ENCODE measurements at regions not wholly inside any gene's neighbourhood (a gene's known extent, or its start where the extent isn't known, plus 50 kb on each side); places are given as distances from the start of the nearest gene placed in this dataset.
A peak's percentile ranks its signal among the peaks of the same experiment; 100 is the strongest.

DNA sequence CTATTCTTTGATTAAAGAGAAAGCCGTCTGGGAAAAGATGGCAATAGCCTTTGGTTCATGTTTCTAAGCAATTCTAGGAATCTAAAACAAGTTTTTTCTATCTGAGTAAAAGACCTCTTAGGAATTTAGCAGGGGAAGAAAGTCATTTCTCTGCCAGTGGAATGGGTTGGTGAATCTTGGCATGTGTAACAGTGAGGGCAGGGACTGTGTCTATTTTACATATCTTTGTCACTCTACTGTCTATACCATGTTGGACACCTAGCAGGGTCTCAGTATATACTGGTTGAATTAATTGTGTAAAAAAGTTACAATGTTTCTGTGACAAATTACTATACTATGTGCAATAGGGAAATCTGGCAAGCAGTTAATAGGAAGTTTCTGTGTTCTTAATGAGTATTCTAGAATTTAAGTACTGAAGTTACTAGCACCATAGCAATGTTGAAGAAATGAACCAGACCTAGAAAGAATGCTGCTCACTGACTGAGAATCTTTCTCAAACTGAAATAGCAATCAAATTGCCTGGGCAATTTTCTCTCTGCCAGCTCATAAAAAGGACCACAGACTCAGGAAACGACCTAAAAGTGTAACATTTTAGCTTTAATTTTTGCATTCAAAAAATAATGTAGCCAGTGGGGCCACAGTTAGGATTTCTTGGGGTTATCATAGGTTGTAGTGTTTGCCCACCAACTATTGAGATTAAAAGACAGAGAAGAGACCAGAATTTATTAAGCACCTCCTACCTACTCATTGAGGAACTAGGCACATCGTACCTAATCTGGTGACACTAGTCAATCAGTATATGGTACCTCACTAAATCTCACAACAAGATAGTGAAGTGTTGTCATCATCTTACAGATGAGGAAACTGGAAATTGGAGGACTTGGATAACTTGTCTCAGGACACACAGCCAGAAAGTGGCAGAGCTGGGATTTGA lies 56.2 kb upstream of the LEKR1 start:
- Mint-ChIP-seq H3K27me3 (ENCODE audit: unreplicated experiment) (no peaks in the 10 kb centered on the region), H3K27ac (ENCODE audit: unreplicated experiment) (no peak overlapping the region), H3K36me3 (ENCODE audit: insufficient read depth, unreplicated experiment) (no peaks in the 10 kb centered on the region), H3K9me3 (ENCODE audit: low read depth, unreplicated experiment) (no peaks in the 10 kb centered on the region), H3K4me1 (ENCODE audit: low read depth, unreplicated experiment) (peaks cover 28% of the 10 kb centered on the region), H3K4me3 (ENCODE audit: low read depth, unreplicated experiment) (no peak overlapping the region)
- DNase-seq: no peak
- BruUV-seq (replicated peaks): no TSS peak
- intact Hi-C loops (cut with micrococcal nuclease; ENCODE audit: unreplicated experiment): no loop called here
- TF ChIP-seq, protein P1, sequence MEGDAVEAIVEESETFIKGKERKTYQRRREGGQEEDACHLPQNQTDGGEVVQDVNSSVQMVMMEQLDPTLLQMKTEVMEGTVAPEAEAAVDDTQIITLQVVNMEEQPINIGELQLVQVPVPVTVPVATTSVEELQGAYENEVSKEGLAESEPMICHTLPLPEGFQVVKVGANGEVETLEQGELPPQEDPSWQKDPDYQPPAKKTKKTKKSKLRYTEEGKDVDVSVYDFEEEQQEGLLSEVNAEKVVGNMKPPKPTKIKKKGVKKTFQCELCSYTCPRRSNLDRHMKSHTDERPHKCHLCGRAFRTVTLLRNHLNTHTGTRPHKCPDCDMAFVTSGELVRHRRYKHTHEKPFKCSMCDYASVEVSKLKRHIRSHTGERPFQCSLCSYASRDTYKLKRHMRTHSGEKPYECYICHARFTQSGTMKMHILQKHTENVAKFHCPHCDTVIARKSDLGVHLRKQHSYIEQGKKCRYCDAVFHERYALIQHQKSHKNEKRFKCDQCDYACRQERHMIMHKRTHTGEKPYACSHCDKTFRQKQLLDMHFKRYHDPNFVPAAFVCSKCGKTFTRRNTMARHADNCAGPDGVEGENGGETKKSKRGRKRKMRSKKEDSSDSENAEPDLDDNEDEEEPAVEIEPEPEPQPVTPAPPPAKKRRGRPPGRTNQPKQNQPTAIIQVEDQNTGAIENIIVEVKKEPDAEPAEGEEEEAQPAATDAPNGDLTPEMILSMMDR (IDR thresholded peaks at IDR 0.05; ENCODE audit: unreplicated experiment): no peak
- CTCF ChIA-PET: interaction anchor here (0.8 kb wide), 1 partner anchor 57 kb away, joined by 3 read pairs; no protein-coding TSS in a partner anchor

DNA sequence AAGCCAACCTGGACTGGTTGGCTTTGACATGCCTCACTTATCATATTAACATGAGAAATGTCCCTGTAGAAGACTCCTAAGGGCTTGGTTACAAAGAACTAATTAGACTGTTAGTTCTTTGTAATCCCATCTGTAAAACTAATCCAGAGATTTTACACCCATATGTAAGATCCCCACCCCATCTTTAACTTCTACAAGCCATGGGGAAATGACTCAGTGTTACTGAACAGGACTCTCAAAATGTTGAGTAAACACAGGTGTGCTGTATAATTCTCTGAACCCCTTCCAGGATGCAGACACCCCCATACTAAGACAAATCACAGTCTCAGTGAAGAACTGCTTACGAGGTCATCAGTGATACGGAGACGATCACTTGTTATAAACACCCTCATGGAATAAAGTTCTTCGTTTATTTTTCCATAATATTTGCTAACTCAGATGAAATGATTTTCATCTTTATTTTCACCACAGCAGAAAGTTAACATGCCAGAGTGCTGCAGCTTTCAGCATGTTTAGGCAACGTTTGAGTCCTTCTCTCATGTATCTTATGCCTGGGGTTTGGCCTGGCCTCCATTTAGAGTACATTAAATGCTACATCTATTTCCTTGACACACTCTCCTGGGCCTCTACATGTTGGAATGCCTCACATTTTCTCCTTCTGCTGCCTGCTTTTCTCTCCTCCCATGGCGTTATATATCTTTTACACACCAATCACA lies 55.3 kb upstream of the LEKR1 start:
- H3K9me3 Mint-ChIP-seq (ENCODE audit: low read depth, unreplicated experiment): no peaks in the 10 kb centered on the region
- no peaks in the 10 kb centered on the region for H3K27me3 Mint-ChIP-seq (ENCODE audit: unreplicated experiment)
- no peaks in the 10 kb centered on the region for H3K36me3 Mint-ChIP-seq (ENCODE audit: insufficient read depth, unreplicated experiment)
- no peak overlapping the region for H3K27ac Mint-ChIP-seq (ENCODE audit: unreplicated experiment)
- DNase-seq: no peak
- BruUV-seq (replicated peaks): no TSS peak
- TF ChIP-seq, protein P1 (IDR thresholded peaks at IDR 0.05; ENCODE audit: unreplicated experiment): no peak
- intact Hi-C loops (cut with micrococcal nuclease; ENCODE audit: unreplicated experiment): no loop called here
- CTCF ChIA-PET: interaction anchor here (0.6 kb wide), 1 partner anchor 22 kb away, joined by 3 read pairs; no protein-coding TSS in a partner anchor
- peaks cover 20% of the 10 kb centered on the region for H3K4me1 Mint-ChIP-seq (ENCODE audit: low read depth, unreplicated experiment)
- H3K4me3 Mint-ChIP-seq (ENCODE audit: low read depth, unreplicated experiment): no peak overlapping the region

DNA sequence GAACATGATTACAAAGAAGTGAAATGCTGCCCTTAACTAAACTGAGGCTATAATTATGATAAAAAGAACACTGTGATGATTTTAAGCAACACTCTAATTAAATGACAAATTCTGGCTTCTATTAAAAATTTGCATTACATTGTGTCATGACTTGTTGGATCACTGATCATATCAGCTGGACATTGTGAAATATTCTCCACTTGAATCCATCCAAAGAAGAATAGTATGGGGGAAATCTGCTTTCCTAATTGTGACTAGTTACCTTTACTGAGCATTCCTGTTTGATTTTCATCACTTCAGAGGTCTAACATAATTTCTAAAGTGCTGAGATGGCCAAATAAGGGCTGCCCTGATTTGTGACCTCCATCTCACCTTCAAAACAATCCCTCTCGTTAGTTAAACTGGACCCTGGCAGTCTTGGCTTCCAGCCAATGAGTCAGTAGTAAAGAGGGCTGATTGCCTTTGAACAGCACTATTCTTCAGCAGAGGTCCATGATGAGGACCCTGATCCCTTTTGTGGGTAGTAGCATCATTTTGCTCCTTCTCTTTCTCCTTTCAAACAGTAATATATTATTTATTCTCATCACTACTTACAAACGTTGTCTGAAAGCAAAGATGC lies 53.5 kb upstream of the LEKR1 start:
- TF ChIP-seq, protein P1 (IDR thresholded peaks at IDR 0.05; ENCODE audit: unreplicated experiment): no peak
- CTCF ChIA-PET: no interaction called here
- H3K4me1 Mint-ChIP-seq (ENCODE audit: low read depth, unreplicated experiment): peaks cover 8% of the 10 kb centered on the region
- intact Hi-C loops (cut with micrococcal nuclease; ENCODE audit: unreplicated experiment): no loop called here
- H3K9me3 Mint-ChIP-seq (ENCODE audit: low read depth, unreplicated experiment): no peaks in the 10 kb centered on the region
- no peak overlapping the region for H3K4me3 Mint-ChIP-seq (ENCODE audit: low read depth, unreplicated experiment)
- peak; percentile 42 for DNase-seq
- no peaks in the 10 kb centered on the region for H3K36me3 Mint-ChIP-seq (ENCODE audit: insufficient read depth, unreplicated experiment)
- no peak overlapping the region for H3K27ac Mint-ChIP-seq (ENCODE audit: unreplicated experiment)
- BruUV-seq (replicated peaks): no TSS peak
- H3K27me3 Mint-ChIP-seq (ENCODE audit: unreplicated experiment): no peaks in the 10 kb centered on the region

DNA sequence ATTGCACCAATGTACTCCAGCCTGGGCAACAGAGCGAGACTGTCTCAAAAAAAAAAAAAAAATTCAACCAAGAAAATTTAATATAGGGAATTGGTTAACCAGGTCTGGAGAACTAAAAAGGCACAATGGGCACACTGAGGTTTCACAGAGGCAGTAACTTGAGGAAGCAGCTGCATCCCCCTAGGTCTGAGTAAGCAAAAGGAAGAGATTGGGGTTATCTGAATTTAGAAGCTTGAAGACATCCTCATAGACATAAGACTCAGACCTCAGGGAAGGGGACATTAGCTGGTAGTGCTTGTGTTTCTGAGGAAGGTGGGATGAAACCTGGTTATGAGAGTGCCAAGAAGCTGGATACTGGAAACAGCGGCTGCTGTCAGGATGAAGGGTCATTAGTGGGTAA lies 50.1 kb upstream of the LEKR1 start:
- Mint-ChIP-seq H3K27me3 (ENCODE audit: unreplicated experiment) (no peaks in the 10 kb centered on the region), H3K4me1 (ENCODE audit: low read depth, unreplicated experiment) (peaks cover 8% of the 10 kb centered on the region), H3K4me3 (ENCODE audit: low read depth, unreplicated experiment) (no peak overlapping the region), H3K27ac (ENCODE audit: unreplicated experiment) (no peak overlapping the region), H3K36me3 (ENCODE audit: insufficient read depth, unreplicated experiment) (no peaks in the 10 kb centered on the region), H3K9me3 (ENCODE audit: low read depth, unreplicated experiment) (no peaks in the 10 kb centered on the region)
- CTCF ChIA-PET: no interaction called here
- no TSS peak for BruUV-seq (replicated peaks)
- intact Hi-C loops (cut with micrococcal nuclease; ENCODE audit: unreplicated experiment): no loop called here
- no peak for DNase-seq
- TF ChIP-seq, protein P1 (IDR thresholded peaks at IDR 0.05; ENCODE audit: unreplicated experiment): no peak

All from Calu3 (cell line).